Effector CD8-positive, alpha-beta T cell (primary cell): ENCODE measurements at regions not wholly inside any gene's neighbourhood (a gene's known extent, or its start where the extent isn't known, plus 50 kb on each side); places are given as distances from the start of the nearest gene placed in this dataset.

Source experiments
- DNase-seq: peaks from one replicate; lab custom pipeline; 2025; lab: John Stamatoyannopoulos, UW

GRCh38 chr17:36756695-36757094 lies 155.3 kb downstream of the MRM1 start:
- no peak for DNase-seq

- no peak for DNase-seq
Measured at GRCh38 chr17:36760425-36760824, 159.0 kb downstream of the MRM1 start.

GRCh38 chr17:36761203-36761950 lies 160.0 kb downstream of the MRM1 start:
- no peak for DNase-seq

GRCh38 chr17:36765436-36766043 lies 164.2 kb downstream of the MRM1 start:
- no peak for DNase-seq

GRCh38 chr17:36768394-36768793 lies 167.0 kb downstream of the MRM1 start:
- no peak for DNase-seq

GRCh38 chr17:36773039-36773438 lies 164.2 kb upstream of the LHX1 start:
- no peak for DNase-seq

GRCh38 chr17:36777118-36777517 lies 160.2 kb upstream of the LHX1 start:
- no peak for DNase-seq

- no peak for DNase-seq
Measured at GRCh38 chr17:36778448-36778847, 158.8 kb upstream of the LHX1 start.

- DNase-seq = no peak
Measured at GRCh38 chr17:36779550-36779949, 157.7 kb upstream of the LHX1 start.

- DNase-seq = no peak
Measured at GRCh38 chr17:36784633-36785032, 152.6 kb upstream of the LHX1 start.

GRCh38 chr17:36786867-36787266 lies 150.4 kb upstream of the LHX1 start:
- no peak for DNase-seq

GRCh38 chr17:36791150-36791941 lies 145.9 kb upstream of the LHX1 start:
- no peak for DNase-seq

- DNase-seq = no peak
Measured at GRCh38 chr17:36791942-36792475, 145.3 kb upstream of the LHX1 start.

- no peak for DNase-seq
Measured at GRCh38 chr17:36792849-36793248, 144.4 kb upstream of the LHX1 start.

GRCh38 chr17:36793976-36794375 lies 143.3 kb upstream of the LHX1 start:
- no peak for DNase-seq

- no peak for DNase-seq
Measured at GRCh38 chr17:36807496-36808179, 129.6 kb upstream of the LHX1 start.

GRCh38 chr17:36808180-36808661 lies 129.1 kb upstream of the LHX1 start:
- no peak for DNase-seq

- DNase-seq = no peak
Measured at GRCh38 chr17:36812762-36813161, 124.5 kb upstream of the LHX1 start.

- no peak for DNase-seq
Measured at GRCh38 chr17:36813357-36813756, 123.9 kb upstream of the LHX1 start.

- no peak for DNase-seq
Measured at GRCh38 chr17:36813957-36814563, 123.2 kb upstream of the LHX1 start.

GRCh38 chr17:36814958-36815357 lies 122.3 kb upstream of the LHX1 start:
- no peak for DNase-seq
